H1 (cell line): ENCODE measurements at regions not wholly inside any gene's neighbourhood (a gene's known extent, or its start where the extent isn't known, plus 50 kb on each side); places are given as distances from the start of the nearest gene placed in this dataset.

Source experiments
- CTCF ChIA-PET: fragments of 300-600 bp; sonication (Branson Sonifier 250); formaldehyde crosslinking; loops from one replicate; lab custom pipeline; 2021; ENCODE audit not compliant: partially characterized antibody; lab: Charles Lee
- POLR2A ChIA-PET: fragments of 300-600 bp; sonication (Branson Sonifier 250); formaldehyde crosslinking; loops from one replicate; lab custom pipeline; 2021; ENCODE audit warnings: inconsistent platforms; ENCODE audit not compliant: partially characterized antibody; lab: Charles Lee
- DNase-seq, 2 experiments: peaks; one replicate each; pipeline versions ENCODE4 v3.0.0 to v3.0.0-alpha.2; 2010 to 2022; ENCODE audit warnings: low spot score in 2 of 2, low read depth in 1 of 2, mixed read lengths in 1 of 2
- FAIRE-seq: peaks from 2 replicates; lab custom pipeline; 2011; peaks lifted over from hg19 to GRCh38; lab: Jason Lieb, UNC
- H2AFZ ChIP-seq: 2 replicates; pipeline ENCODE4 v1.8.1; 2012; ENCODE audit warnings: low read length, inconsistent platforms
- H2AK5ac ChIP-seq: 2 replicates; pipeline ENCODE4 v1.6.1; 2013; ENCODE audit warnings: low read depth, low read length
- H2BK120ac ChIP-seq: replicated peaks from 2 replicates; pipeline ENCODE3; 2013; ENCODE audit warnings: low read depth, low read length, inconsistent platforms
- H2BK12ac ChIP-seq: 2 replicates; pipeline ENCODE4 v1.6.1; 2013; ENCODE audit warnings: low read depth, low read length
- H2BK15ac ChIP-seq: 2 replicates; pipeline ENCODE4 v1.6.1; 2013; ENCODE audit warnings: low read length
- H2BK20ac ChIP-seq: 2 replicates; pipeline ENCODE4 v1.6.1; 2013; ENCODE audit warnings: low read length
- H2BK5ac ChIP-seq: 2 replicates; pipeline ENCODE4 v1.6.1; 2013; ENCODE audit warnings: low read depth, low read length
- H3K14ac ChIP-seq: 2 replicates; pipeline ENCODE4 v1.6.1; 2013; ENCODE audit warnings: inconsistent platforms; ENCODE audit not compliant: insufficient read length
- H3K18ac ChIP-seq: 2 replicates; pipeline ENCODE4 v1.6.1; 2013; ENCODE audit warnings: low read length; ENCODE audit errors: extremely low read depth
- H3K23ac ChIP-seq: 2 replicates; pipeline ENCODE4 v1.6.1; 2013; ENCODE audit warnings: inconsistent platforms; ENCODE audit not compliant: insufficient read length
- H3K23me2 ChIP-seq: 2 replicates; pipeline ENCODE4 v1.6.1; 2013; ENCODE audit warnings: low read depth, low read length
- H3K27ac ChIP-seq: 2 replicates; pipeline ENCODE4 v1.6.1; 2011; ENCODE audit warnings: low read depth, low read length, inconsistent platforms
- H3K27me3 ChIP-seq, 4 experiments: replicated peaks in 1 of 4; 1 replicate in 1 of 4; 2 replicates in 3 of 4; pipeline versions ENCODE4 v1.6.1 to v1.8.1; 2011 to 2013; ENCODE audit warnings: low read length in 3 of 4, mild to moderate bottlenecking in 3 of 4, inconsistent platforms in 2 of 4, mixed read lengths in 2 of 4, moderate library complexity in 1 of 4; ENCODE audit not compliant: control insufficient read depth in 3 of 4, insufficient read depth in 3 of 4; ENCODE audit errors: extremely low read depth in 1 of 4
- H3K36me3 ChIP-seq, 4 experiments: 2 replicates each; pipeline versions ENCODE4 v1.6.1 to v1.8.1; 2011 to 2013; ENCODE audit warnings: mild to moderate bottlenecking in 4 of 4, low read length in 3 of 4, moderate library complexity in 2 of 4, control low read depth in 1 of 4, inconsistent platforms in 1 of 4; ENCODE audit not compliant: insufficient read depth in 4 of 4, control insufficient read depth in 2 of 4
- H3K4ac ChIP-seq: replicated peaks from 2 replicates; pipeline ENCODE3; 2013; ENCODE audit warnings: low read length, low read depth, mixed read lengths, inconsistent platforms; ENCODE audit not compliant: insufficient read length
- H3K4me1 ChIP-seq, 4 experiments: replicated peaks in 1 of 4; 1 replicate in 1 of 4; 2 replicates in 3 of 4; pipeline versions ENCODE4 v1.6.1 to v1.8.1; 2011 to 2013; ENCODE audit warnings: low read length in 3 of 4, inconsistent platforms in 2 of 4, mixed read lengths in 1 of 4; ENCODE audit not compliant: insufficient read depth in 4 of 4, control insufficient read depth in 3 of 4
- H3K4me2 ChIP-seq, 2 experiments: 2 replicates each; pipeline versions ENCODE4 v1.6.1 to v1.8.1; 2011 to 2013; ENCODE audit warnings: low read depth in 2 of 2, low read length in 2 of 2, control low read depth in 1 of 2, inconsistent platforms in 1 of 2, mild to moderate bottlenecking in 1 of 2; ENCODE audit not compliant: insufficient read depth in 1 of 2
- H3K4me3 ChIP-seq, 4 experiments: fragments of 200-600, 300-600 bp in 1 of 4; sonication (generic), shearing (Covaris generic), sonication (Bioruptor Twin) in 1 of 4; 2 replicates each; pipeline versions ENCODE4 v1.5.1 to v1.8.1; 2011 to 2016; ENCODE audit warnings: low read length in 4 of 4, low read depth in 3 of 4, control low read depth in 2 of 4, inconsistent platforms in 2 of 4, mild to moderate bottlenecking in 2 of 4, mixed read lengths in 1 of 4, moderate library complexity in 1 of 4; ENCODE audit not compliant: insufficient read depth in 2 of 4; ENCODE audit errors: extremely low read depth in 1 of 4
- H3K56ac ChIP-seq: replicated peaks from 2 replicates; pipeline ENCODE3; 2013; ENCODE audit warnings: low read depth, mild to moderate bottlenecking, mixed read lengths, low read length, inconsistent platforms; ENCODE audit not compliant: insufficient read length
- H3K79me1 ChIP-seq: 2 replicates; pipeline ENCODE4 v1.6.1; 2013; ENCODE audit warnings: low read depth, low read length, control low read depth
- H3K79me2 ChIP-seq, 2 experiments: 2 replicates each; pipeline versions ENCODE4 v1.6.1 to v1.8.1; 2012 to 2013; ENCODE audit warnings: low read length in 2 of 2, mild to moderate bottlenecking in 2 of 2, inconsistent platforms in 1 of 2; ENCODE audit not compliant: insufficient read depth in 2 of 2, control insufficient read depth in 1 of 2
- H3K9ac ChIP-seq, 4 experiments: replicated peaks in 1 of 4; 1 replicate in 1 of 4; 2 replicates in 3 of 4; pipeline versions ENCODE4 v1.6.1 to v1.8.1; 2011 to 2013; ENCODE audit warnings: low read depth in 3 of 4, low read length in 3 of 4, control low read depth in 2 of 4, mild to moderate bottlenecking in 2 of 4, moderate library complexity in 2 of 4, inconsistent platforms in 1 of 4; ENCODE audit errors: extremely low read depth in 1 of 4
- H3K9me3 ChIP-seq, 2 experiments: 2 replicates each; pipeline versions ENCODE4 v1.6.1 to v1.8.1; 2012 to 2013; ENCODE audit warnings: mild to moderate bottlenecking in 2 of 2, moderate library complexity in 2 of 2, control low read depth in 1 of 2, inconsistent platforms in 1 of 2, low read depth in 1 of 2, low read length in 1 of 2, mixed read lengths in 1 of 2; ENCODE audit not compliant: insufficient read depth in 2 of 2
- H4K20me1 ChIP-seq, 2 experiments: replicated peaks in 1 of 2; 2 replicates each; pipeline versions ENCODE3 to v1.8.1; 2011 to 2013; ENCODE audit warnings: inconsistent platforms in 2 of 2, low read length in 2 of 2, mild to moderate bottlenecking in 1 of 2; ENCODE audit not compliant: insufficient read depth in 2 of 2, control insufficient read depth in 1 of 2
- H4K5ac ChIP-seq: 2 replicates; pipeline ENCODE4 v1.6.1; 2013; ENCODE audit warnings: low read length, low read depth, mixed read lengths, inconsistent platforms; ENCODE audit not compliant: insufficient read length
- H4K8ac ChIP-seq: 2 replicates; pipeline ENCODE4 v1.8.0; 2013; ENCODE audit warnings: mild to moderate bottlenecking, moderate library complexity, low read length, inconsistent platforms; ENCODE audit not compliant: insufficient read depth; ENCODE audit errors: extremely low read depth
- H4K91ac ChIP-seq: replicated peaks from 2 replicates; pipeline ENCODE3; 2013; ENCODE audit warnings: low read length, mixed read lengths, inconsistent platforms; ENCODE audit not compliant: insufficient read length
- CHD1 ChIP-seq: IDR thresholded peaks from 2 replicates; pipeline ENCODE4 v1.6.1; 2012; ENCODE audit warnings: low read depth, low read length, improper control_type of control experiment
- CHD2 ChIP-seq: IDR thresholded peaks from 2 replicates; pipeline ENCODE4 v1.6.1; 2012; ENCODE audit warnings: low read length, improper control_type of control experiment
- CREB1 ChIP-seq: IDR thresholded peaks from 2 replicates; pipeline ENCODE4 v1.6.1; 2012; ENCODE audit warnings: inconsistent platforms
- KDM4A ChIP-seq: IDR thresholded peaks from one replicate; pipeline ENCODE4 v1.7.1; 2012; ENCODE audit warnings: low read depth, mild to moderate bottlenecking, moderate library complexity, low read length, inconsistent platforms; ENCODE audit not compliant: severe bottlenecking
- POLR2AphosphoS5 ChIP-seq: IDR thresholded peaks from 2 replicates; pipeline ENCODE4 v1.6.1; 2011; ENCODE audit warnings: low read depth, low read length
- RAD21 ChIP-seq, 2 experiments: IDR thresholded peaks in 1 of 2; conservative IDR thresholded peaks in 1 of 2; 2 replicates each; pipeline ENCODE4 v1.6.1; 2011; ENCODE audit warnings: low read depth in 2 of 2, low read length in 2 of 2, improper control_type of control experiment in 1 of 2, inconsistent platforms in 1 of 2, mild to moderate bottlenecking in 1 of 2, moderate library complexity in 1 of 2
- RXRA ChIP-seq: IDR thresholded peaks from 2 replicates; pipeline ENCODE4 v1.6.1; 2011; ENCODE audit warnings: low read depth, mild to moderate bottlenecking, low read length, moderate library complexity; ENCODE audit not compliant: insufficient read depth
- SIRT6 ChIP-seq: IDR thresholded peaks from one replicate; pipeline ENCODE4 v1.7.1; 2012; ENCODE audit warnings: low read length, inconsistent platforms
- SP1 ChIP-seq: IDR thresholded peaks from 2 replicates; pipeline ENCODE4 v1.6.1; 2011; ENCODE audit warnings: low read depth, low read length
- SP4 ChIP-seq: IDR thresholded peaks from 2 replicates; pipeline ENCODE4 v1.6.1; 2012; ENCODE audit warnings: low read length, inconsistent platforms
- TAF1 ChIP-seq: IDR thresholded peaks from 2 replicates; pipeline ENCODE4 v1.6.1; 2011; ENCODE audit warnings: mild to moderate bottlenecking, low read depth, low read length
- WGBS, 2 experiments: shearing (Covaris generic) in 1 of 2; methylation state at CpG; one replicate each; pipeline versions ENCODE4 v1.1.6 to v1.1.7; 2013 to 2015; ENCODE audit warnings: low lambda C conversion rate in 2 of 2, mixed read lengths in 2 of 2, inconsistent platforms in 1 of 2, low coverage in 1 of 2, missing lambda C conversion rate in 1 of 2; ENCODE audit not compliant: insufficient replicate concordance in 2 of 2, insufficient coverage in 1 of 2, insufficient read length in 1 of 2; ENCODE audit errors: extremely low coverage in 1 of 2, missing lambda C conversion rate in 1 of 2; 5-methylcytosine and 5-hydroxymethylcytosine counted together
- TF ChIP-seq, protein P1 (sequence below): IDR thresholded peaks from 2 replicates; pipeline ENCODE4 v1.6.1; 2011; ENCODE audit warnings: low read length, improper control_type of control experiment
- TF ChIP-seq, protein P2 (sequence below): IDR thresholded peaks from 2 replicates; pipeline ENCODE4 v1.6.1; 2012; ENCODE audit warnings: inconsistent platforms
- TF ChIP-seq, protein P3 (sequence below): IDR thresholded peaks from 2 replicates; pipeline ENCODE4 v1.6.1; 2011; ENCODE audit warnings: low read depth, mild to moderate bottlenecking, low read length; ENCODE audit not compliant: insufficient read depth

DNA sequence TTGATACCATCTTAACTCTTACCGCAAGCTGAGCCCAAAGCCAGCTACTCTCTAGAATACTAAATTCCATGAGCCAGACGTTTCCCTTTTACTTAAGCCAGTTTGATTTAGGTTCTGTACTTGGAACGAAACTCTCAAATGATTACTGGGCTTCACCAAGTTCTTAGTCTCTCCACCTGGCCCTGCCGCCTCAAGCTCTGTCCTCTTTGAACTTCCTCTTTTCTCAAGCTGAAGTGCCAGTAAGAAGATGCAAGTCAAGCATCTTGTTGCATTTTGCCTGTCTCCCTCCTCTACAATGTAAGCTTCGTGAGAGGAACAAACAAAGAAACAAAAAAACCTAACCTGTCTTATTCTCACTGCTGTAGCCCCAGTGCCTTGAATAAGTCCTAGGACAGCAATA, 358.2 kb upstream of the NPVF start:
- WGBS, 2 experiments, result 86% methylated on average over 5 of the region's 5 CpGs; no CpG with 5 or more reads in 1 of the 2 experiments
- ChIA-PET POLR2A (no interaction called here), CTCF (interaction anchor here (0.8 to 1.8 kb wide), 10 partner anchors 11 to 265 kb away, joined by 3 to 7 read pairs (median 4); no protein-coding TSS in a partner anchor)

More for the DNA sequence above, 358.2 kb upstream of the NPVF start:
- no peak overlapping the region for H3K4me3 ChIP-seq
- H2BK5ac ChIP-seq, result no peak overlapping the region
- no peak overlapping the region for H2AFZ ChIP-seq
- no peak overlapping the region for H2BK120ac ChIP-seq
- H3K23me2 ChIP-seq, result no peaks in the 10 kb centered on the region
- H4K20me1 ChIP-seq, result no peaks in the 10 kb centered on the region
- H2AK5ac ChIP-seq, result no peak overlapping the region
- TF ChIP-seq SP1, result no peak
- TF ChIP-seq CREB1, result no peak
- no peak for TF ChIP-seq KDM4A
- TF ChIP-seq, protein P1, sequence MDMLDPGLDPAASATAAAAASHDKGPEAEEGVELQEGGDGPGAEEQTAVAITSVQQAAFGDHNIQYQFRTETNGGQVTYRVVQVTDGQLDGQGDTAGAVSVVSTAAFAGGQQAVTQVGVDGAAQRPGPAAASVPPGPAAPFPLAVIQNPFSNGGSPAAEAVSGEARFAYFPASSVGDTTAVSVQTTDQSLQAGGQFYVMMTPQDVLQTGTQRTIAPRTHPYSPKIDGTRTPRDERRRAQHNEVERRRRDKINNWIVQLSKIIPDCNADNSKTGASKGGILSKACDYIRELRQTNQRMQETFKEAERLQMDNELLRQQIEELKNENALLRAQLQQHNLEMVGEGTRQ, result no peak
- TF ChIP-seq RAD21 (IDR thresholded peaks at IDR 0.05 in 1 of 2, conservative IDR thresholded peaks at IDR 0.05 in 1 of 2; ENCODE audit: low read depth in 2 of 2, low read length in 2 of 2), result no peak
- TF ChIP-seq, protein P2, sequence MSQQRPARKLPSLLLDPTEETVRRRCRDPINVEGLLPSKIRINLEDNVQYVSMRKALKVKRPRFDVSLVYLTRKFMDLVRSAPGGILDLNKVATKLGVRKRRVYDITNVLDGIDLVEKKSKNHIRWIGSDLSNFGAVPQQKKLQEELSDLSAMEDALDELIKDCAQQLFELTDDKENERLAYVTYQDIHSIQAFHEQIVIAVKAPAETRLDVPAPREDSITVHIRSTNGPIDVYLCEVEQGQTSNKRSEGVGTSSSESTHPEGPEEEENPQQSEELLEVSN, result no peak
- TF ChIP-seq, protein P3, sequence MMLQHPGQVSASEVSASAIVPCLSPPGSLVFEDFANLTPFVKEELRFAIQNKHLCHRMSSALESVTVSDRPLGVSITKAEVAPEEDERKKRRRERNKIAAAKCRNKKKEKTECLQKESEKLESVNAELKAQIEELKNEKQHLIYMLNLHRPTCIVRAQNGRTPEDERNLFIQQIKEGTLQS, result no peak
- no peak for TF ChIP-seq SIRT6
- no peak for TF ChIP-seq POLR2AphosphoS5
- TF ChIP-seq CHD2, result no peak
- TF ChIP-seq SP4, result no peak
- no peak for TF ChIP-seq TAF1
- TF ChIP-seq RXRA, result no peak
- TF ChIP-seq CHD1, result no peak
- H4K8ac ChIP-seq, result no peak overlapping the region
- no peaks in the 10 kb centered on the region for H3K27me3 ChIP-seq
- H2BK12ac ChIP-seq, result no peak overlapping the region
- no peak overlapping the region for H4K91ac ChIP-seq
- no peak overlapping the region for H2BK15ac ChIP-seq
- no peak for FAIRE-seq
- H3K27ac ChIP-seq, result no peak overlapping the region
- no peak overlapping the region for H4K5ac ChIP-seq
- no peak overlapping the region for H3K14ac ChIP-seq
- H3K9ac ChIP-seq, result no peak overlapping the region
- no peak overlapping the region for H3K4me2 ChIP-seq
- H3K79me1 ChIP-seq, result no peaks in the 10 kb centered on the region
- DNase-seq, result no peak
- H3K56ac ChIP-seq, result no peak overlapping the region
- no peaks in the 10 kb centered on the region for H3K9me3 ChIP-seq
- H3K79me2 ChIP-seq, result no peaks in the 10 kb centered on the region
- no peak overlapping the region for H3K4ac ChIP-seq
- H2BK20ac ChIP-seq, result no peak overlapping the region
- H3K4me1 ChIP-seq, result no peaks in the 10 kb centered on the region
- no peak overlapping the region for H3K23ac ChIP-seq
- no peak overlapping the region for H3K18ac ChIP-seq
- H3K36me3 ChIP-seq, result no peaks in the 10 kb centered on the region
